PFSK-1 (cell line): ENCODE measurements at regions not wholly inside any gene's neighbourhood (a gene's known extent, or its start where the extent isn't known, plus 50 kb on each side); places are given as distances from the start of the nearest gene placed in this dataset.

ENCODE experiments used
- FOXP2 ChIP-seq: optimal IDR thresholded peaks from 2 replicates; pipeline ENCODE3; 2011; ENCODE audit warnings: borderline replicate concordance, control low read depth, inconsistent platforms; ENCODE audit not compliant: insufficient read depth; ENCODE audit errors: extremely low read length, extremely low read depth
- POLR2AphosphoS5 ChIP-seq: IDR thresholded peaks from 2 replicates; pipeline ENCODE4 v1.6.1; 2012; ENCODE audit warnings: low read depth, mild to moderate bottlenecking, control low read depth, low read length, moderate library complexity
- SIN3A ChIP-seq: IDR thresholded peaks from 2 replicates; pipeline ENCODE4 v1.6.1; 2012; ENCODE audit warnings: mild to moderate bottlenecking, low read length, moderate library complexity, borderline replicate concordance; ENCODE audit not compliant: insufficient read depth
- TAF1 ChIP-seq: IDR thresholded peaks from 2 replicates; pipeline ENCODE4 v1.6.1; 2012; ENCODE audit warnings: low read length, control low read depth, borderline replicate concordance; ENCODE audit not compliant: insufficient read depth
- TF ChIP-seq, protein P1 (sequence below), 2 experiments: IDR thresholded peaks; 2 replicates each; pipeline versions ENCODE4 v1.6.1 to v1.8.0; 2011 to 2012; ENCODE audit warnings: low read depth in 2 of 2, low read length in 2 of 2, control low read depth in 1 of 2, inconsistent platforms in 1 of 2, mild to moderate bottlenecking in 1 of 2, moderate library complexity in 1 of 2; ENCODE audit not compliant: insufficient read depth in 1 of 2

DNA sequence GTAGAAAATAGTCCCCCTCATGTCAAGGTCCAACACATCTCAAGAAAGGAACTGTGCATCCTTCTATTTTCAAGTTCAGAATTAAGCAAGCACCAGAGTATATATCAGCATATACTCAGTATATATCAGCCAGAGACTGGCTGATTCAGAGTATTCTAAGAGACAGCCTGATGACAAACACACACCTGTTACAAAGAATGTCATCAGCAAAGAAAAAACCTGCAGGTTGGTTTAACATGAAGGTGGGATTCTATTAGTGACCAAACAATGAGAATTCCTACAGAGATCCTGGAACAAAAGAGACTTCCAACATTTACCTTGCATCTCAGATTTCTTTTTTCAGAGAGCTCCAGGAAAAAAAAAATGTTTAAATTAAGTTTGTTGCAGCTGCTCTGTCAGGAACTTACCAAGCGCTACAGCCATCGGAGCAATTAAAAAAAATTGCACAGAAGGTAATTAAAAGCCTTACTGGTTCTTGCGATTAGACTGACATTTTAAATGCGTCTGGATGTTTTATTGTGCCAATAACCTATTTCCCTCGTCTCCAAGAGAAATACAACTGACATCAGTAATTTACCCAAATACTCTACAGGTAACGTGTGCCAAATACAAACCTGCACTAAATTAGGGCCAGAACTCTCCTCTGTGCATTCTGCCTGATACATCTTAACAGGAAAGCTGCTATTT, 218.1 kb downstream of the HNMT start:
- TF ChIP-seq POLR2AphosphoS5 = no peak
- TF ChIP-seq, protein P1, sequence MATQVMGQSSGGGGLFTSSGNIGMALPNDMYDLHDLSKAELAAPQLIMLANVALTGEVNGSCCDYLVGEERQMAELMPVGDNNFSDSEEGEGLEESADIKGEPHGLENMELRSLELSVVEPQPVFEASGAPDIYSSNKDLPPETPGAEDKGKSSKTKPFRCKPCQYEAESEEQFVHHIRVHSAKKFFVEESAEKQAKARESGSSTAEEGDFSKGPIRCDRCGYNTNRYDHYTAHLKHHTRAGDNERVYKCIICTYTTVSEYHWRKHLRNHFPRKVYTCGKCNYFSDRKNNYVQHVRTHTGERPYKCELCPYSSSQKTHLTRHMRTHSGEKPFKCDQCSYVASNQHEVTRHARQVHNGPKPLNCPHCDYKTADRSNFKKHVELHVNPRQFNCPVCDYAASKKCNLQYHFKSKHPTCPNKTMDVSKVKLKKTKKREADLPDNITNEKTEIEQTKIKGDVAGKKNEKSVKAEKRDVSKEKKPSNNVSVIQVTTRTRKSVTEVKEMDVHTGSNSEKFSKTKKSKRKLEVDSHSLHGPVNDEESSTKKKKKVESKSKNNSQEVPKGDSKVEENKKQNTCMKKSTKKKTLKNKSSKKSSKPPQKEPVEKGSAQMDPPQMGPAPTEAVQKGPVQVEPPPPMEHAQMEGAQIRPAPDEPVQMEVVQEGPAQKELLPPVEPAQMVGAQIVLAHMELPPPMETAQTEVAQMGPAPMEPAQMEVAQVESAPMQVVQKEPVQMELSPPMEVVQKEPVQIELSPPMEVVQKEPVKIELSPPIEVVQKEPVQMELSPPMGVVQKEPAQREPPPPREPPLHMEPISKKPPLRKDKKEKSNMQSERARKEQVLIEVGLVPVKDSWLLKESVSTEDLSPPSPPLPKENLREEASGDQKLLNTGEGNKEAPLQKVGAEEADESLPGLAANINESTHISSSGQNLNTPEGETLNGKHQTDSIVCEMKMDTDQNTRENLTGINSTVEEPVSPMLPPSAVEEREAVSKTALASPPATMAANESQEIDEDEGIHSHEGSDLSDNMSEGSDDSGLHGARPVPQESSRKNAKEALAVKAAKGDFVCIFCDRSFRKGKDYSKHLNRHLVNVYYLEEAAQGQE (IDR thresholded peaks at IDR 0.05; ENCODE audit: insufficient read depth in 1 of 2, low read depth in 2 of 2, low read length in 2 of 2) = no peak
- TF ChIP-seq SIN3A = no peak
- TF ChIP-seq TAF1 = no peak
- TF ChIP-seq FOXP2 = no peak
